Lower leg skin (tissue), 3 donors: ENCODE measurements at regions not wholly inside any gene's neighbourhood (a gene's known extent, or its start where the extent isn't known, plus 50 kb on each side); places are given as distances from the start of the nearest gene placed in this dataset.

Source experiments
- CTCF ChIP-seq, 3 donors: fragments of 450-650 bp; IDR thresholded peaks; one replicate each; pipeline ENCODE4 v1.5.1; 2016; ENCODE audit warnings: antibody characterized with exemption in 3 of 3, mild to moderate bottlenecking in 3 of 3, moderate library complexity in 2 of 3
- POLR2A ChIP-seq, 2 donors: fragments of 450-650 bp; IDR thresholded peaks; one replicate each; pipeline ENCODE4 v1.6.1; 2016 to 2017; ENCODE audit warnings: antibody characterized with exemption in 2 of 2, mild to moderate bottlenecking in 1 of 2, moderate library complexity in 1 of 2

- TF ChIP-seq CTCF (IDR thresholded peaks at IDR 0.05) (no peak), POLR2A (IDR thresholded peaks at IDR 0.05) (no peak)
Observed at GRCh38 chr12:20018406-20018805, 349.9 kb upstream of the PDE3A start.
